IMR-90 (cell line): ENCODE measurements at regions not wholly inside any gene's neighbourhood (a gene's known extent, or its start where the extent isn't known, plus 50 kb on each side); places are given as distances from the start of the nearest gene placed in this dataset.

Source experiments
- ATAC-seq: fragments of 200-7000 bp; cut with Tn5 transposase; 2 replicates; pipeline ENCODE4 v1.9.1; 2020; ENCODE audit warnings: low read depth, mild to moderate bottlenecking, moderate library complexity
- BruUV-seq: library from RNA; stranded (reverse); fragments of 400-500 nt; replicated peaks from 2 replicates; lab custom pipeline; 2021; lab: Mats Ljungman, UMichigan
- CTCF ChIA-PET: fragments of 300-600 bp; formaldehyde crosslinking; extraction: SDS; loops from one replicate; lab custom pipeline; 2021; ENCODE audit warnings: antibody characterized with exemption; lab: Yijun Ruan, JAX
- POLR2A ChIA-PET: fragments of 300-600 bp; sonication (Branson Sonifier 250); formaldehyde crosslinking; loops from one replicate; lab custom pipeline; 2022; ENCODE audit warnings: antibody characterized with exemption; ENCODE audit not compliant: unreplicated experiment; lab: Charles Lee
- DNase-seq: peaks from one replicate; pipeline ENCODE4 v3.0.0; 2013
- H2AFZ ChIP-seq: replicated peaks from 2 replicates; pipeline ENCODE3; 2013; ENCODE audit warnings: low read length, mild to moderate bottlenecking; ENCODE audit not compliant: poor library complexity
- H2AK5ac ChIP-seq: 2 replicates; pipeline ENCODE4 v1.6.1; 2013; ENCODE audit warnings: low read depth, low read length, inconsistent platforms
- H2AK9ac ChIP-seq: replicated peaks from 2 replicates; pipeline ENCODE3; 2013; ENCODE audit warnings: mild to moderate bottlenecking, low read depth, low read length, moderate library complexity; ENCODE audit not compliant: poor library complexity
- H2BK120ac ChIP-seq: 2 replicates; pipeline ENCODE4 v1.6.1; 2013; ENCODE audit warnings: low read depth, low read length, inconsistent platforms
- H2BK15ac ChIP-seq: 3 replicates; pipeline ENCODE4 v1.6.1; 2013; ENCODE audit warnings: low read depth, low read length, inconsistent platforms
- H2BK20ac ChIP-seq: 2 replicates; pipeline ENCODE4 v1.6.1; 2013; ENCODE audit warnings: low read depth, mild to moderate bottlenecking, inconsistent platforms, low read length, moderate library complexity
- H2BK5ac ChIP-seq: 2 replicates; pipeline ENCODE4 v1.6.1; 2013; ENCODE audit warnings: mild to moderate bottlenecking, low read depth, low read length, inconsistent platforms; ENCODE audit not compliant: poor library complexity, severe bottlenecking
- H3K14ac ChIP-seq: replicated peaks from 2 replicates; pipeline ENCODE4 v1.6.1; 2013; ENCODE audit warnings: low read depth, low read length, inconsistent platforms
- H3K18ac ChIP-seq: 2 replicates; pipeline ENCODE4 v1.6.1; 2013; ENCODE audit warnings: low read depth, low read length, control low read depth
- H3K23ac ChIP-seq: 2 replicates; pipeline ENCODE4 v1.6.1; 2013; ENCODE audit warnings: low read depth, low read length, inconsistent platforms
- H3K27ac ChIP-seq: 2 replicates; pipeline ENCODE4 v1.5.1; 2013; ENCODE audit warnings: mild to moderate bottlenecking, control low read depth, low read length; ENCODE audit not compliant: insufficient read depth
- H3K27me3 ChIP-seq: 2 replicates; pipeline ENCODE4 v1.6.1; 2013; ENCODE audit warnings: low read length; ENCODE audit not compliant: control insufficient read depth, insufficient read depth
- H3K36me3 ChIP-seq: 2 replicates; pipeline ENCODE4 v1.6.1; 2013; ENCODE audit warnings: low read length, mixed read lengths; ENCODE audit not compliant: control insufficient read depth, insufficient read depth
- H3K4ac ChIP-seq: 2 replicates; pipeline ENCODE4 v1.6.1; 2013; ENCODE audit warnings: low read depth, low read length, inconsistent platforms
- H3K4me1 ChIP-seq: 2 replicates; pipeline ENCODE4 v1.6.1; 2013; ENCODE audit warnings: low read length, mixed read lengths; ENCODE audit not compliant: control insufficient read depth, insufficient read depth
- H3K4me2 ChIP-seq: 2 replicates; pipeline ENCODE4 v1.6.1; 2013; ENCODE audit warnings: low read depth, mild to moderate bottlenecking, control low read depth, low read length, moderate library complexity
- H3K4me3 ChIP-seq: 2 replicates; pipeline ENCODE4 v1.5.1; 2013; ENCODE audit warnings: low read depth, mild to moderate bottlenecking, control low read depth, low read length, moderate library complexity; ENCODE audit not compliant: insufficient read depth
- H3K56ac ChIP-seq: 2 replicates; pipeline ENCODE4 v1.6.1; 2013; ENCODE audit warnings: low read length, inconsistent platforms; ENCODE audit not compliant: insufficient read depth; ENCODE audit errors: extremely low read depth
- H3K79me1 ChIP-seq, 2 experiments: 2 replicates each; pipeline ENCODE4 v1.6.1; 2013; ENCODE audit warnings: low read length in 2 of 2, inconsistent platforms in 1 of 2, low read depth in 1 of 2
- H3K9ac ChIP-seq: 2 replicates; pipeline ENCODE4 v1.6.1; 2013; ENCODE audit warnings: low read depth, low read length, control low read depth
- H3K9me1 ChIP-seq: 2 replicates; pipeline ENCODE4 v1.6.1; 2013; ENCODE audit warnings: low read length, inconsistent platforms; ENCODE audit not compliant: insufficient read depth
- H3K9me3 ChIP-seq: 2 replicates; pipeline ENCODE4 v1.6.1; 2013; ENCODE audit warnings: low read length; ENCODE audit not compliant: control insufficient read depth, insufficient read depth
- H4K20me1 ChIP-seq: 2 replicates; pipeline ENCODE4 v1.6.1; 2013; ENCODE audit warnings: low read length, inconsistent platforms; ENCODE audit not compliant: insufficient read depth
- H4K5ac ChIP-seq: 2 replicates; pipeline ENCODE4 v1.6.1; 2013; ENCODE audit warnings: mild to moderate bottlenecking, low read depth, low read length, control low read depth
- H4K8ac ChIP-seq, 2 experiments: 2 replicates each; pipeline ENCODE4 v1.6.1; 2013; ENCODE audit warnings: low read depth in 2 of 2, low read length in 2 of 2, control low read depth in 1 of 2, inconsistent platforms in 1 of 2
- H4K91ac ChIP-seq: 2 replicates; pipeline ENCODE4 v1.6.1; 2013; ENCODE audit warnings: low read depth, low read length, inconsistent platforms; ENCODE audit not compliant: insufficient read depth
- FOS ChIP-seq: fragments of 150-350 bp; IDR thresholded peaks from 2 replicates; pipeline ENCODE4 v1.6.1; 2016; ENCODE audit warnings: low read depth, low read length
- NFE2L2 ChIP-seq: fragments of 150-350 bp; IDR thresholded peaks from 2 replicates; pipeline ENCODE4 v1.6.1; 2016; ENCODE audit warnings: low read depth, mild to moderate bottlenecking, low read length
- RCOR1 ChIP-seq: IDR thresholded peaks from 2 replicates; pipeline ENCODE4 v1.6.1; 2012; ENCODE audit warnings: mild to moderate bottlenecking, low read length, improper control_type of control experiment; ENCODE audit not compliant: insufficient replicate concordance
- SMC3 ChIP-seq: fragments of 150-350 bp; IDR thresholded peaks from 2 replicates; pipeline ENCODE4 v1.6.1; 2016; ENCODE audit warnings: low read depth, mild to moderate bottlenecking, antibody characterized with exemption, low read length, moderate library complexity
- WGBS, 2 experiments: methylation state at CpG; one replicate each; pipeline versions ENCODE4 v1.1.5 to v1.1.7; 2013; ENCODE audit warnings: missing lambda C conversion rate in 2 of 2; ENCODE audit not compliant: insufficient read length in 1 of 2; ENCODE audit errors: extremely low coverage in 2 of 2; 5-methylcytosine and 5-hydroxymethylcytosine counted together
- dilution Hi-C: fragments of 300-500 bp; cut with HindIII; formaldehyde crosslinking; loops from one replicate; pipeline ENCODE4 v1.14.3; 2018; ENCODE audit warnings: low sequenced_read_pairs; ENCODE audit not compliant: unreplicated experiment
- in situ Hi-C: fragments of 300-500 bp; cut with MboI; formaldehyde crosslinking; loops from 3 replicates; pipeline ENCODE4 v1.14.3; 2019; ENCODE audit warnings: low sequenced_read_pairs, inconsistent platforms, mixed read lengths
- intact Hi-C: fragments of 100-400 bp; cut with micrococcal nuclease; formaldehyde crosslinking; loops from 2 replicates; pipeline ENCODE4 v1.10.0; 2022

GRCh38 chr9:103210607-103211006 lies 215.5 kb downstream of the CYLC2 start:
- POLR2A ChIA-PET, result no interaction called here
- in situ Hi-C loops, result loop anchor here (25.0 kb wide), 1 partner anchor 98 kb away; no protein-coding TSS in a partner anchor
- H4K8ac ChIP-seq, result no peak overlapping the region

More at GRCh38 chr9:103210607-103211006, 215.5 kb downstream of the CYLC2 start:
- no peak overlapping the region for H2AFZ ChIP-seq
- H3K18ac ChIP-seq, result no peak overlapping the region
- H3K79me1 ChIP-seq, result no peaks in the 10 kb centered on the region
- H4K5ac ChIP-seq, result no peak overlapping the region
- no peak overlapping the region for H2BK20ac ChIP-seq
- no peak overlapping the region for H3K23ac ChIP-seq
- no peak overlapping the region for H2AK9ac ChIP-seq
- BruUV-seq, result no TSS peak
- WGBS, 2 experiments, result 100% methylated on average over 1 of the region's 3 CpGs; no CpG with 5 or more reads in 1 of the 2 experiments
- no peak overlapping the region for H3K4ac ChIP-seq
- no peak overlapping the region for H3K56ac ChIP-seq
- intact Hi-C loops, result no loop called here
- no peaks in the 10 kb centered on the region for H3K36me3 ChIP-seq
- TF ChIP-seq RCOR1 (no peak), NFE2L2 (no peak), FOS (no peak), SMC3 (no peak)
- H3K9me1 ChIP-seq, result no peaks in the 10 kb centered on the region
- H4K91ac ChIP-seq, result no peak overlapping the region
- dilution Hi-C loops, result no loop called here
- no peak for ATAC-seq
- DNase-seq, result no peak
- H3K4me3 ChIP-seq, result no peak overlapping the region
- H3K14ac ChIP-seq, result no peak overlapping the region
- H3K27me3 ChIP-seq, result no peaks in the 10 kb centered on the region
- H2BK5ac ChIP-seq, result no peak overlapping the region
- CTCF ChIA-PET, result no interaction called here
- H2BK15ac ChIP-seq, result no peak overlapping the region
- no peak overlapping the region for H2AK5ac ChIP-seq
- no peaks in the 10 kb centered on the region for H3K4me1 ChIP-seq
- H3K9me3 ChIP-seq, result peaks cover 11% of the 10 kb centered on the region
- H3K27ac ChIP-seq, result no peak overlapping the region
- no peak overlapping the region for H2BK120ac ChIP-seq
- H3K9ac ChIP-seq, result no peak overlapping the region
- H4K20me1 ChIP-seq, result no peaks in the 10 kb centered on the region
- no peak overlapping the region for H3K4me2 ChIP-seq
